ENCODE measurements at regions not wholly inside any gene's neighbourhood (a gene's known extent, or its start where the extent isn't known, plus 50 kb on each side); places are given as distances from the start of the nearest gene placed in this dataset.

DNA sequence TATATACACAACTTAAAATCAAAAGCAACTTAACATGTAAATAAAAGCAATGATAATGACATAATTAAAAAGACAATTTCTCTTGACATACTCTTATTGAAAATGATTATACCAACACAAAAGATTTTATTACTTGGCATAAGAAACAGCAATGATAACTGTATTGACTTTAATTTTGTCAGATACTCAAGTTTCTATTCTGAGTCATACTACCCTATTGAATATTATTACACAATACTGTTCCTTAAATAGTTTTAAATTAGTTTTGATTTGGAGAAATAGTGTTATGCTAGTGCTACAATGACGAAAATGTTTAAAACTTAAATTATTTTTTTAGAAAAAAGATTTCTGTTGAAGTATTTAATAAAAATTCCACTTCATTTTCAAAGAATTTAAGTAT is 1319.3 kb upstream of the C9orf72 start:
- TF ChIP-seq, protein P1, sequence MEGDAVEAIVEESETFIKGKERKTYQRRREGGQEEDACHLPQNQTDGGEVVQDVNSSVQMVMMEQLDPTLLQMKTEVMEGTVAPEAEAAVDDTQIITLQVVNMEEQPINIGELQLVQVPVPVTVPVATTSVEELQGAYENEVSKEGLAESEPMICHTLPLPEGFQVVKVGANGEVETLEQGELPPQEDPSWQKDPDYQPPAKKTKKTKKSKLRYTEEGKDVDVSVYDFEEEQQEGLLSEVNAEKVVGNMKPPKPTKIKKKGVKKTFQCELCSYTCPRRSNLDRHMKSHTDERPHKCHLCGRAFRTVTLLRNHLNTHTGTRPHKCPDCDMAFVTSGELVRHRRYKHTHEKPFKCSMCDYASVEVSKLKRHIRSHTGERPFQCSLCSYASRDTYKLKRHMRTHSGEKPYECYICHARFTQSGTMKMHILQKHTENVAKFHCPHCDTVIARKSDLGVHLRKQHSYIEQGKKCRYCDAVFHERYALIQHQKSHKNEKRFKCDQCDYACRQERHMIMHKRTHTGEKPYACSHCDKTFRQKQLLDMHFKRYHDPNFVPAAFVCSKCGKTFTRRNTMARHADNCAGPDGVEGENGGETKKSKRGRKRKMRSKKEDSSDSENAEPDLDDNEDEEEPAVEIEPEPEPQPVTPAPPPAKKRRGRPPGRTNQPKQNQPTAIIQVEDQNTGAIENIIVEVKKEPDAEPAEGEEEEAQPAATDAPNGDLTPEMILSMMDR (IDR thresholded peaks at IDR 0.05) = no peak
- intact Hi-C loops (cut with DNase I) = no loop called here

DNA sequence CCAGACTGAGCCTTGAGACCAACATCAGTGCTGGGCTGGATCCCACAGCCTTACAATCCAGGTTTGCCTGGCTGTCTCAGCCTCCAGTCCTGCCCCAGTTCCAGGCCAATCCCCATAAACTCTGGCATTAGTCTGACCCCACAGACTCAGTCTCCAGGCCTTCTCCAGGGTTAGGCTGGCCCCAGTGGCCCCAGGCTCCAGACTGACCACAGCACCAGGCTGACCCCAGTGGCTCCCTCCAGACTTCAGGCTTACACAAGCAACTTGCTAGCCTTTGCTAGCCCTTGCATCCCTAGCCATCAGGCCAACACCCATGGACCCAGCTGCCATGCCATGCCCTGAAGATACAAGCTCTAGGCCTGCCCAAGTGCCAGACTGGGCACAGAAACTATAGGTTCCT is 1326.0 kb upstream of the C9orf72 start:
- no peak for DNase-seq
- H3K9ac ChIP-seq (ENCODE audit: low read depth in 2 of 2, low read length in 2 of 2) = no peak overlapping the region
- TF ChIP-seq, protein P1 (IDR thresholded peaks at IDR 0.05) = no peak

More for the DNA sequence above, 1319.3 kb upstream of the C9orf72 start:
- Histone ChIP-seq H3K4me3 (no peak overlapping the region), H3K9me3 (no peaks in the 10 kb centered on the region), H3K4me1 (no peaks in the 10 kb centered on the region), H3K9ac (ENCODE audit: low read depth in 2 of 2, low read length in 2 of 2) (no peak overlapping the region), H3K36me3 (no peaks in the 10 kb centered on the region), H3K27me3 (no peaks in the 10 kb centered on the region), H3K27ac (no peak overlapping the region)
- DNase-seq = no peak

DNA sequence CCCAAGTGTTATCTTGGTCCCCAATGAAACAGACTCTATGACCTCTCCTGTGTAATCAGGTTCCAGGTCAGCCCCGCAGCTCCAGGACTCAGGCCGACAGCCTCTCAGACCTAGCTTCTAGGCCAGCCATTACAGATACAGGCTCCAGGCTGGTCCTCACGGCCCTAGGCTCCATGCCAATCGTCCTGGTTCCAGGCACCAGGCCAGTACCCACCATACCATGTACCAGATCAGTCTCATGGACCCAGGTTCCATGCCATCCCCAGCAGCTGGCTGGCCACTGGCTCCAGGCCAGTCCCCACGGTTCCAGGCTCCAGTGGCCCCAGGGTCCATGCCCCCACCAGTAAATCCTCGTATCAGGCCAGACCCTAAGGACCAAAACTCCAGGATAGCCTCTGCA is 1326.6 kb upstream of the C9orf72 start:
- TF ChIP-seq, protein P1 (IDR thresholded peaks at IDR 0.05) = no peak
- H3K4me1 ChIP-seq = no peaks in the 10 kb centered on the region
- H3K9me3 ChIP-seq = no peaks in the 10 kb centered on the region
- H3K9ac ChIP-seq (ENCODE audit: low read depth in 2 of 2, low read length in 2 of 2) = no peak overlapping the region
- no peak overlapping the region for H3K4me3 ChIP-seq
- H3K27me3 ChIP-seq = no peaks in the 10 kb centered on the region
- no peaks in the 10 kb centered on the region for H3K36me3 ChIP-seq
- H3K27ac ChIP-seq = no peak overlapping the region
- no peak for DNase-seq
- intact Hi-C loops (cut with DNase I) = no loop called here

More for the DNA sequence above, 1326.0 kb upstream of the C9orf72 start:
- H3K4me3 ChIP-seq = no peak overlapping the region
- intact Hi-C loops (cut with DNase I) = no loop called here
- no peaks in the 10 kb centered on the region for H3K4me1 ChIP-seq
- H3K27me3 ChIP-seq = no peaks in the 10 kb centered on the region
- H3K9me3 ChIP-seq = no peaks in the 10 kb centered on the region
- no peaks in the 10 kb centered on the region for H3K36me3 ChIP-seq
- no peak overlapping the region for H3K27ac ChIP-seq

DNA sequence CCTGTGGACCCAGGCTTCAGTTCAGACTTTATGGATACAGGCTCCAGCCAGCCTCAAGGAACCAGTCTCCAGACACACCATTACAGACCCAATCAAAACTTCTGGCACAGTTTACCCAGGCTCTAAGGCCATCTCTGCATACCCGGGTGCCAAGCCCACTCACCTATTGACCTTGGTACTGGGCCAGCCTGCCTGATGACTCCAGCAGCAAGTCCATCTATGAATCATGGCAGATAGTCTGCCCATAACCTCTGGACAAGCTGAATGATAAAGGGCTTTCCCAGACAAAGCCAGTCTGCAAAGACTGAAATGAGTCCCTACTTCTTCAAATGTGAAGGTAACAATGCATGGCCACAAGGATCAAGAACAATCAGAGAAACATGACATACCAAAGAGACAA is 1327.1 kb upstream of the C9orf72 start:
- DNase-seq = no peak
- H3K9ac ChIP-seq (ENCODE audit: low read depth in 2 of 2, low read length in 2 of 2) = no peak overlapping the region
- TF ChIP-seq, protein P1 (IDR thresholded peaks at IDR 0.05) = no peak
- intact Hi-C loops (cut with DNase I) = no loop called here
- no peaks in the 10 kb centered on the region for H3K27me3 ChIP-seq
- H3K4me3 ChIP-seq = no peak overlapping the region
- no peaks in the 10 kb centered on the region for H3K9me3 ChIP-seq
- no peak overlapping the region for H3K27ac ChIP-seq
- H3K4me1 ChIP-seq = no peaks in the 10 kb centered on the region
- H3K36me3 ChIP-seq = no peaks in the 10 kb centered on the region

DNA sequence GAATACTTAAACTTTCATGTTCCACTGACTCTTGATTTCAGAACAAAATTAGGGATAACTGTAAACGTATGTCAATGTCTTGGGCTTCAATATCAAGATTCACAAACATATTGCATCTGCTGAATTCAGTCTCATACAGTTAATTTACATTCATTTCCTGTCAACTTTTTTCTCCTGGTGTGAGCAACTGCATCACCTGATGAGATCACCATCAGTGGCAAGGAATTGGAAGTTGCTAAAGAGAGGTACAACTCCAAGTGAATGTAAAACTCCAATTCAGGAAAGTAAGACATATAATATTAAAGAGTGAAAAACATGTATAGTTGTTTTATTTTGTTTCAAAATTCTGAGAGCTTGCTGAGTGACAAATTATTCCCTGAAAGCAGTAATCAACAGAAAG is 1336.2 kb upstream of the C9orf72 start:
- Histone ChIP-seq H3K9me3 (no peaks in the 10 kb centered on the region), H3K4me3 (no peak overlapping the region), H3K27ac (no peak overlapping the region), H3K27me3 (no peaks in the 10 kb centered on the region), H3K36me3 (no peaks in the 10 kb centered on the region), H3K9ac (ENCODE audit: low read depth in 2 of 2, low read length in 2 of 2) (no peak overlapping the region), H3K4me1 (no peaks in the 10 kb centered on the region)
- intact Hi-C loops (cut with DNase I) = no loop called here
- TF ChIP-seq, protein P1 (IDR thresholded peaks at IDR 0.05) = no peak
- no peak for DNase-seq

DNA sequence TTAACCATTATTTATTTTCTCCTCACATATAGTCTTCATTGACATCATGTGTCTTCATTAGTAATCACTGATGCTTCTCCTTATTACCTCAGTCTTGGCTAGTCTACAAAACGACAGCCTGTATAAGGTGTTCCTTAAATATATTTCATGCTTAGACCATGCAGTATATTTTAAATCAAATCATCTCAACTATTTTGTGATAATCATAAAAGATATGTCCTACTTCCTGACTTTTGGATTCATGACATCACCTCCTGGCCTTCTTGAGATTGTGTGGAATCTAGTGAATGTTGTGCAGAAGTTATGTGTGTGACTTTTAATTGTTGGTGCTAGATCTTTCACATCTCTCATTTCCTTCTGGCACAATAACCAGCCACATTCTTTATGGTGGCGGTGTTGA is 1339.3 kb upstream of the C9orf72 start:
- TF ChIP-seq, protein P1 (IDR thresholded peaks at IDR 0.05) = no peak
- Histone ChIP-seq H3K9me3 (no peaks in the 10 kb centered on the region), H3K27ac (no peak overlapping the region), H3K36me3 (no peaks in the 10 kb centered on the region), H3K9ac (ENCODE audit: low read depth in 2 of 2, low read length in 2 of 2) (no peak overlapping the region), H3K27me3 (no peaks in the 10 kb centered on the region), H3K4me3 (no peak overlapping the region), H3K4me1 (no peaks in the 10 kb centered on the region)
- intact Hi-C loops (cut with DNase I) = no loop called here
- no peak for DNase-seq
